Adrenal gland (tissue), 2 donors: ENCODE measurements at regions not wholly inside any gene's neighbourhood (a gene's known extent, or its start where the extent isn't known, plus 50 kb on each side); places are given as distances from the start of the nearest gene placed in this dataset.

ENCODE experiments used
- small RNA-seq, 2 donors: library from RNA; depleted of rRNA; stranded (forward); fragments of <200 nt; gene quantifications; one replicate each; pipeline ENCODE3, GENCODE V24; 2016

Small RNA genes in the stretch of these regions (small RNA-seq; reads per million reads assigned to genes)
- 0 reads per million in 2 donors for gene RN7SL82P
